Gastrocnemius medialis (tissue), 4 donors: ENCODE measurements at regions not wholly inside any gene's neighbourhood (a gene's known extent, or its start where the extent isn't known, plus 50 kb on each side); places are given as distances from the start of the nearest gene placed in this dataset.

Experiments used
- CTCF ChIP-seq, 5 experiments: fragments of 450-650 bp in 3 of 5; fragments of 200-600 bp in 2 of 5; sonication (generic) in 2 of 5; IDR thresholded peaks in 4 of 5; conservative IDR thresholded peaks in 1 of 5; 1 replicate in 4 of 5; 2 replicates in 1 of 5; pipeline ENCODE4 v1.5.1; 2016 to 2019; ENCODE audit warnings: antibody characterized with exemption in 5 of 5, mild to moderate bottlenecking in 3 of 5, moderate library complexity in 3 of 5
- POLR2A ChIP-seq, 2 donors: fragments of 450-650 bp; IDR thresholded peaks; one replicate each; pipeline ENCODE4 v1.6.1; 2017; ENCODE audit warnings: antibody characterized with exemption in 2 of 2, mild to moderate bottlenecking in 2 of 2, moderate library complexity in 2 of 2

DNA sequence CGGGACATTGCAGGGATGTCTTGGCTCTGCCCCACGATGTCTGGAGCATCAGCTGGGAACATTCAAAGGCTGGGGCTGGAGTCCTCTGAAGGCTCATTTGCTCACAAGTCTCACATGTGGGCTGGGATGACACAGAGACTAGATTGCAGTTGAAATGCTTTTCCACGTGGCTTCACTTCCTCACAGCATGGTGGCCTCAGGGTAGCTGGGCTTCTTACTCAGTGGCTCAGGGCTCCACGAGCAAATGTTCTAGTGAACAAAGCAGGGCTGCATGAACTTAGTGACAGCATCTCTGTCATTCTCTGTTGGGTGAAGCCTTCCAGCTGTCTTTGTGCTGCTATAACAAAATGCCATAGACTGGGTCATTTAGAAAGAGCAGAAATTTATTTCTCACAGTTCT lies 247.0 kb upstream of the POU3F1 start:
- TF ChIP-seq CTCF (IDR thresholded peaks at IDR 0.05 in 4 of 5, conservative IDR thresholded peaks at IDR 0.05 in 1 of 5) (no peak), POLR2A (IDR thresholded peaks at IDR 0.05) (no peak)
